Middle frontal gyrus (tissue), 1 donor: ENCODE measurements at regions not wholly inside any gene's neighbourhood (a gene's known extent, or its start where the extent isn't known, plus 50 kb on each side); places are given as distances from the start of the nearest gene placed in this dataset.
A peak's percentile ranks its signal among the peaks of the same experiment; 100 is the strongest.
"Not testable (repeated sequence)": the region's sequence is repeated elsewhere in the genome, so short reads cannot be mapped to it uniquely, and the experiment has no call there.

Experiments used
- DNase-seq: peaks from one replicate; pipeline ENCODE4 v3.0.0-alpha.2; 2015; ENCODE audit warnings: low spot score; ENCODE audit errors: extremely low spot score

- DNase-seq = no peak
Measured at GRCh38 chr16:61007694-61008093, 1028.5 kb downstream of the CDH8 start.

- DNase-seq = no peak
Measured at GRCh38 chr16:61005952-61006351, 1030.3 kb downstream of the CDH8 start.

DNA sequence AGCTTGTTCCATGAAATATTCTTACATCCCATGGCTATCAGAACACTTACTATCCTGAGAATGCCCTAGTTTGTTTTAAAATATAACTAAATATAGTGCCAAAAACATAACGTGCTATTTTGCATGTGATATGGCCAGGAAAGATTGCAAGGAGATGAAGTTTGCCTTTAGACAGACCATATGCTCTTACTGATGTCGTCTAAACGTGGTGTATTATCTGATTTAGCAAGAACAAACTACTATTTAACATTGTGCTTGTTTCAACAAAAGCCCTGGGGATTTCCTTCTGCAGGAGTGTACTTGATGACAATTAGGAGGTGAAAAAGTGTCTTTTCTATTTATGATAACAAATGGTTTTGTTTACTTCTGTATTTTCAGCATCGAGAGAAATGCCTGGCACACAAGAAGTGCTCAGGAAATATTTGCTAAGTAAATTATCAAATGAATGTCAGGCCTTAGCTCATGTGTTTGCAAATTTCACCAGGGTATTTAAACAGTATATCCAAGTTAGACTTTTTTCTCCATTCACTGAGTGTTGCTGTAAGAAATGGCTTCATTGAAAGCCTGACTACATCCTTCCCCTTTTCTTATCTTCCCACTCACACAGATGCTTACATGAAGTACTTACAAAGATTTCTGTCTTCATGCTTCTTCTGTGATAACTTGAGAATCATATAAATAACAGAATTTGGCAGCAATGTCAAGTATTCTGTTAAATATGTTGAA is 1033.6 kb downstream of the CDH8 start:
- DNase-seq = peak; percentile 12

DNA sequence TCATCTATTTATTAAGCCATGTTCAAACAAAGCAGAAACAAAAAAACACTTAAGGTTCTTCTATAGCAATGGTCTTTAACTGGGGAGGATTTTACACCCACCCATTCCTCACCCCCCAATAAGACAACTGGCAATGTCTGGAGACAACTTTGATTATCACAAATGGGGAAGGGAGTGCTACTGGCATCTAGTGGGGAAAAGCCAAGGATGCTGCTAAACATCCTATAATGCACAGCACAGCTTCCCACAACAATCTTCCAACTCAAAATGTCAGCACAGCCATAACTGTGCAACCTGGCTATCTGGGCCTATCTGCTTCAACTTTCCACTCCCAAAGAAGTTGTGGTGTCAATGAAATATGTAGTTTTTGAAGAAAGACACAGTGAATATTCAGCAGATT is 1044.4 kb downstream of the CDH8 start:
- no peak for DNase-seq

DNA sequence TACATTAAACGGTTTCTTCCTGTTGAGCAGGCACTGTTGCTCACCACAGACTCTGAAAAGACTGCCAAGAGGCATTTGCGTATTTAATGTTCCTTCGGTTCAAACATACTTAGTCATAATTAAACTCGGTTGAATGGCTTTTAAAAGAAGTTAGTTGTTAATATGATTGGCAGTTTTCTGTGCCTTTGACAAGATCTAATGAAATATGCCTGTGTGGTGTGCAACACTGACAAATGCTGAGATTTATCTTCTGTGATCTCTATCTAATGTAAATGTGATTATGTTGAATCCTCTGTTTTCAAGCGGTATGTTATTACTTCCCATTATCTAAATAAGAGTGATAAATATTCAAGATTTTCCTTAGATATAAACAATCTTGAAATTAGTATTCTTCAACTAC is 1046.6 kb downstream of the CDH8 start:
- no peak for DNase-seq

- DNase-seq = no peak
Measured at GRCh38 chr16:60979119-60979518, 1057.1 kb downstream of the CDH8 start.

DNA sequence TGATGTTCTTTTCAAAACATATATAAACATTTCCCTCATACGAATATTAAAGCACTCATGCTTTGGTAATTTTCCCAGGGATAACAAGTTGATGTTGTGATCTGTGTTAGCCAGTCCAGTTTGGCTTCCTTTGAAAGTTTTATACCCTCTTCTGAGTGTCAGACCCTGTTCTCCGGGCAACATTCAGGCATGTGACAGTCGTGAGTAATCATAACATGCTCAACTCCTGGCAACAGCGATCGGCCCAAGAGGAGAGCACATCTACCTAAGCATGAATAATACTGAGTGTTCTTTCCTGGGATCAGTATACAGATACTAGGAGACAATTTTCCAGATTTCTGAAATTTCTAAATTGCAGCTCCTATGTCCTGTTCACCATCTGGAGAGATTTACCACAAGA is 1086.4 kb downstream of the CDH8 start:
- no peak for DNase-seq

- no peak for DNase-seq
Measured at GRCh38 chr16:60945225-60945624, 1091.0 kb downstream of the CDH8 start.

DNA sequence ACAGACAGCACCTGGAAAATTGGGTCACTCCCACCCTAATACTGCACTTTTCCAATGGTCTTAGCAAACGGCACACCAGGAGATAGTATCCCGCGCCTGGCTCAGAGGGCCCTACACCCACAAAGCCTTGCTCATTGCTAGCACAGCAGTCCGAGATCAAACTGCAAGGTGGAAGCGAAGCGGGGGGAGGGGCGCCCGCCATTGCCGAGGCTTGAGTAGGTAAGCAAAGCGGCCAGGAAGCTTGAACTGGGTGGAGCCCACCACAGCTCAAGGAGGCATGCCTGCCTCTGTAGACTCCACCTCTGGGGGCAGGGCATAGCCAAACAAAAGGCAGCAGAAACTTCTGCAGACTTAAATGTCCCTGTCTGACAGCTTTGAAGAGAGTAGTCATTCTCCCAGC is 1100.0 kb downstream of the CDH8 start:
- not testable (repeated sequence) for DNase-seq

GRCh38 chr16:60932600-60932999 is 1103.6 kb downstream of the CDH8 start:
- no peak for DNase-seq

DNA sequence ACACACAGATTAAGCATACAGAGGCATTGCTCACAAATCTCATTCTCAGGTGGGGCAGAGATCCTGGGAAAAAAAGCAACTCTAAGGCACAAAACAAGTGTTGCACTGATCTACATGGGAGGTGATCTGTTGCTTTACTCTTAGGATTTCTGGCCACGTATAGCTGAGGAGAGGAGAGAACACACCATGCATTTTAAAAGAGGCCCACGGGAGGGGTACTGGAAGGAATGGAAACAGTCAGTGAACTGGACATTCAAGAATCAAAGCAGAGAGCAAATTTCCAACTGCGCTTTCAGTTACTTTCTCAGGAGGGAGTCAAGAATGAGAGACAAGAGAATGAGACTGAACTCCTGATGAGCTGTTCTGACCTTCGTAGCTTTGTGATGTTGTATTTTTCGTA is 1105.9 kb downstream of the CDH8 start:
- no peak for DNase-seq

DNA sequence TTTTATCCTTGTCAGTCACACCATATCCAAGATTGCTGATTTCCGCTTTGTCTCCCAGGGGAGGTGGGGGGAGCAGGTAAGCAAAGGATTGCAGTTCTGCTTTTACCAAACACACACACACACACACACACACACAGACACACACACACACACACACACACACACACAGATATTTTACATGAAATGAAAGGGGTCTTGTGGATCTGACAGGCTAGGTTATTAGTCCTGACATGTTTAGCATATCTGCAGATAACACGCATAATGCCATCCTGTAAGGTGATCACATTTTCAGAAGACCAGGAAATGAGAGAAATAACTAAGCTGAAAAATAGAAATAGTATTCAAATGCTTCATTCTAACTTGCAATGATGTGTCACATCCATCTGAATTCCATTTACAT is 1113.3 kb downstream of the CDH8 start:
- no peak for DNase-seq

DNA sequence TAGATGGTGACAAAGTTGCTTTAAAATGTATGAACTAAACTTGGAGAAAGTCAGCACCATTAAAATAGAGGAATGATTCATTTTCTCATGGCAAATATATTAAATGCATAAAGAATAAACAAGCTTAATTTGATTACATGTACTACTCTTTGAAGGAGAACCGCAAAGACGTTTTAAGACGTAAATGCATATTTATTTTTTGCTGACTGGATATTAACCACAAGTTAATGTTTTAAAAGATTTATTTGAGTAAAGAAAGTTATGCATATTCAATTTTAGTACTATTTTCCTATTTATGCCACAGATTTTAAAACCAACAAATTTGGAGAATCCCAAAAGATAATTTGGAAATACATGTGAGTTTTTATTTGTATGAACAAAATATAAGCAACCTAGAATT is 1121.9 kb downstream of the CDH8 start:
- DNase-seq = no peak

DNA sequence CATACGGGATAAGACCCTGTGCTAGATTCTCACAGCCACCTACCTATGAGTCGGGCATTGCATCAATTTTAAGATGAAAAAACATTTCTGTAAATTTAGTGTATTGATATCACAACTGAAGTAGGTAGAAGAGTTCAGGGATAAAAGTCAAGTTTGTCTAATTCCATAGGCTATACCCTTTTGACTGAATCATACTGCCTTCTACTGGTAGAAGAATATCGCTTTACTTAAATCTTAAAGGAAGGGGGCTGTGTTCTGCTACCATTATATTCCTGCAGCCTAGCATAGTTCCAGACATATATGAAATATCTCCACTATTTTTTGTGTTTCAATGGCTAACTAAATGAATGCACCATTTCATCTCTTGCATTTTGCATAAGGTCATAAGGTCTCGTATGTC is 1128.6 kb downstream of the CDH8 start:
- DNase-seq = no peak

GRCh38 chr16:60905811-60906210 is 1130.4 kb downstream of the CDH8 start:
- no peak for DNase-seq

GRCh38 chr16:60902114-60902513 is 1134.1 kb downstream of the CDH8 start:
- DNase-seq = no peak

- DNase-seq = no peak
Measured at GRCh38 chr16:60882816-60883215, 1153.4 kb downstream of the CDH8 start.

DNA sequence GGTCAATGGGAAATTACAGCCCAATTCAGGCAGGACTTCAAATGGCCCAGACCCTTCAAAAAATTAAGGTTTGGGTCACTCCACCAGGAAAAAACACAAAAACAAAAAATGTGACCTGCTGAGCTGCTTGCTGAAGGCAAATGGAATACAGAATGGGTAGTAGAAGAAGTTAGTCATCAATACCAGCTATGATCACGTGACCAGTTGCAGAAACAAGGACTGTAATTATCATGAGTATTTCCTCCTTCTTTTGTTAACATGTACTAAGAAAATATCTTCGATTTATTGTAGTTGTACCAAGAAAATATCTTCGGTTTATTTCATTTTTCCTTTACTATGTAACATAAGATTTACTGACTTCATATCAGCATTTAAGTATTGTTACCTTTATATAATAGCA is 1183.6 kb downstream of the CDH8 start:
- DNase-seq = no peak

- no peak for DNase-seq
Measured at GRCh38 chr16:60821661-60822060, 1214.6 kb downstream of the CDH8 start.

GRCh38 chr16:60820361-60820760 is 1215.9 kb downstream of the CDH8 start:
- no peak for DNase-seq

DNA sequence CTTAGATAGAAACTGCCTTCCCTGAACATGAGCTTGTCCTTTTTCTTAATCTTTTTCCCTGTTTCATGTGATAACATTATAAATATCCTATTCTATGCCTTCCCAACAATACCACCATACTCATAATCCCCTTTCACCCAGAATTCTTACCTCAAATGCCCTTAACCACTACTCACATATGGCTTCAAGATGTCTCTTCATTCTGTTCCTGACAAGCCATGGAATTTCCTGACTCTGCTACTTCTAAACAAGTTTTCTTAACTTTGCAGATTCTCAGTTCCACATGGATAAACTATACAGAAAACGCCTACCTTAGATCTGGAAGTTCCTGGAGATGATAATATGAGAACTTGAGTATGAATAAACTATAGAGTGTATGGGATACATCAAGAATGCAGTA is 1217.8 kb downstream of the CDH8 start:
- DNase-seq = no peak

DNA sequence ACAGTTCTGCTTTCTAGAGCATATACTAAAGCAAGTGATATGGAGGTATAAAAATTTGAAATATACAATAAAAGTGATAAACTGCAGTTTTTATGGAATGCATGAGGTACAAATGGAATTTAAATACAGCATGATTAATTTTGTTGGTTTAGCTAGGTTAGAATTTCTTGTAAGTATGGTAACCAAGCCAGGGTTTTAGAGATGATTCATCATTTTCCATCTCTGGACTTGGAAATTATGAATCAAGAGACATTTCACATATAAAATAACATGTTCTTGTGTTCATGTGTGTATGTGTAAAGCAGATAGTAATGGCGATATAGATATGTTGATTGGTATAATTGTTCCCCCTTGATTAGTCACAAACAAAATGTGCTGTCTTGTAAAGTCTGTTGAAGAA is 1219.8 kb downstream of the CDH8 start:
- no peak for DNase-seq

GRCh38 chr16:60815865-60816264 is 1220.4 kb downstream of the CDH8 start:
- no peak for DNase-seq

GRCh38 chr16:60815033-60815432 is 1221.2 kb downstream of the CDH8 start:
- DNase-seq = no peak
